ENCODE measurements at regions not wholly inside any gene's neighbourhood (a gene's known extent, or its start where the extent isn't known, plus 50 kb on each side); places are given as distances from the start of the nearest gene placed in this dataset.

GRCh38 chr1:198937231-198938031 is 298.6 kb downstream of the PTPRC start:
- no peak for TF ChIP-seq CTCF (conservative IDR thresholded peaks at IDR 0.05)

GRCh38 chr1:198939286-198939685 is 300.4 kb downstream of the PTPRC start:
- TF ChIP-seq CTCF (conservative IDR thresholded peaks at IDR 0.05) = no peak

More at GRCh38 chr1:198937231-198938031, 298.6 kb downstream of the PTPRC start:
- H3K27ac ChIP-seq = no peak overlapping the region

GRCh38 chr1:198939956-198940355 is 301.1 kb downstream of the PTPRC start:
- H3K27ac ChIP-seq = no peak overlapping the region
- TF ChIP-seq CTCF (conservative IDR thresholded peaks at IDR 0.05) = no peak

More at GRCh38 chr1:198939286-198939685, 300.4 kb downstream of the PTPRC start:
- H3K27ac ChIP-seq = no peak overlapping the region

- no peak overlapping the region for H3K27ac ChIP-seq
- no peak for TF ChIP-seq CTCF (conservative IDR thresholded peaks at IDR 0.05)
Measured at GRCh38 chr1:198942466-198942865, 303.6 kb downstream of the PTPRC start.

- TF ChIP-seq CTCF (conservative IDR thresholded peaks at IDR 0.05) = no peak
- no peak overlapping the region for H3K27ac ChIP-seq
Measured at GRCh38 chr1:198943484-198944187, 304.8 kb downstream of the PTPRC start.

GRCh38 chr1:198947456-198947855 is 308.6 kb downstream of the PTPRC start:
- no peak for TF ChIP-seq CTCF (conservative IDR thresholded peaks at IDR 0.05)
- H3K27ac ChIP-seq = no peak overlapping the region

GRCh38 chr1:198948895-198949659 is 310.2 kb downstream of the PTPRC start:
- H3K27ac ChIP-seq = no peak overlapping the region
- no peak for TF ChIP-seq CTCF (conservative IDR thresholded peaks at IDR 0.05)

All from VCaP (cell line).